ENCODE measurements at regions not wholly inside any gene's neighbourhood (a gene's known extent, or its start where the extent isn't known, plus 50 kb on each side); places are given as distances from the start of the nearest gene placed in this dataset.

DNA sequence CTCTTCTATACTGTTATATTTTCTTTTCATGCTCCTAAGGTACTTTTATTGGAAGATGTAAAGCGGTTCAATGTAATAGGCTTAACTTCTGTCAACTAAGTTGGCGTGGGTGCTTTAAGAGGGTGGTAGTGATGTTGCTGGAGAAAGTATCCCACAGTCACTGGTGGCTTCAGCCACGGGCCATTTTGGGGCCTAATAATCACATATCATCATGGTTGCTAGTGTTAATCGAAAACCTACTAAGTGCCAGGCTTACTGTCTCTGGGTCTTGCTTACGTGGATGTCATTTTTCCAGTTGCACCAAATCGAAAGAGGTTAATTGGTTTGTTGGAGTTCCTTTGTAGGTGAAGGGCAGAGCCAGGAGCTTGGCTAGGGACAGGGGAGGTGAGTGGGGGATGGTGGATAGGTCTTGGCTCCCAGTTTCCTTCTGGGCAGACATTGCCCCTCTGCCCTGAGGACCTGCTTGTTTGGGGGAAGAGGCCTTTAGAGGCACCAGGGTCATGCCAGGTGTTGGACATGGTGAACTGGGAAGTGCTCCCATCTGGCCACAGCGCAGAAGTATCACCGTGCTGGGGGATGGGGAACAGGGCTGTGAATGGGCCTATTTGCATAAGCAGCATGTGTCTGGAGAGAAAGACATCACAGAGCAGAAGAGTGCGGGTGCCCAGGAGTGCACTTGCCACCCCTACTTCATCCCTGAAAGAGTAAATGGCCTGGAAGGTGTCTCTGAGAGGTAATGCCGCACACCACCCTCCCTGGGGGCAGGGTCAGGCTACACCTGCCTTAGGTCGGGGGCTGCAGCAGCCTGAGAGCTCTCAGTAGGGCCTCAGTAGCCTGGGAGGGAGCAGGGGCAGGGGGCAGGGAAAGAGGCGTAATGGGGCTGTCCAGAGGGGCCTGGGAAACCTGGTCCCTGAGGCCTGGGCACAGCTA lies 62.4 kb upstream of the POLG start:
- no peak overlapping the region for H3K4me3 ChIP-seq
- intact Hi-C loops (cut with DNase I), result no loop called here
- H3K27me3 ChIP-seq, result peaks cover 9 to 94% (median 28%) of the 10 kb centered on the region in 4 donors
- no peak overlapping the region for H3K27ac ChIP-seq (replicated peaks in 1 of 4)
- no peaks in the 10 kb centered on the region for H3K36me3 ChIP-seq
- 84% methylated on average over 9 of the region's 12 CpGs for WGBS
- TF ChIP-seq POLR2AphosphoS5 (IDR thresholded peaks at IDR 0.05), result no peak
- TF ChIP-seq, protein P1, sequence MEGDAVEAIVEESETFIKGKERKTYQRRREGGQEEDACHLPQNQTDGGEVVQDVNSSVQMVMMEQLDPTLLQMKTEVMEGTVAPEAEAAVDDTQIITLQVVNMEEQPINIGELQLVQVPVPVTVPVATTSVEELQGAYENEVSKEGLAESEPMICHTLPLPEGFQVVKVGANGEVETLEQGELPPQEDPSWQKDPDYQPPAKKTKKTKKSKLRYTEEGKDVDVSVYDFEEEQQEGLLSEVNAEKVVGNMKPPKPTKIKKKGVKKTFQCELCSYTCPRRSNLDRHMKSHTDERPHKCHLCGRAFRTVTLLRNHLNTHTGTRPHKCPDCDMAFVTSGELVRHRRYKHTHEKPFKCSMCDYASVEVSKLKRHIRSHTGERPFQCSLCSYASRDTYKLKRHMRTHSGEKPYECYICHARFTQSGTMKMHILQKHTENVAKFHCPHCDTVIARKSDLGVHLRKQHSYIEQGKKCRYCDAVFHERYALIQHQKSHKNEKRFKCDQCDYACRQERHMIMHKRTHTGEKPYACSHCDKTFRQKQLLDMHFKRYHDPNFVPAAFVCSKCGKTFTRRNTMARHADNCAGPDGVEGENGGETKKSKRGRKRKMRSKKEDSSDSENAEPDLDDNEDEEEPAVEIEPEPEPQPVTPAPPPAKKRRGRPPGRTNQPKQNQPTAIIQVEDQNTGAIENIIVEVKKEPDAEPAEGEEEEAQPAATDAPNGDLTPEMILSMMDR (IDR thresholded peaks at IDR 0.05), result no peak
- no peak for TF ChIP-seq POLR2A (IDR thresholded peaks at IDR 0.05; ENCODE audit: low read depth)
- TF ChIP-seq EP300 (IDR thresholded peaks at IDR 0.05), result no peak
- no peaks in the 10 kb centered on the region for H3K9me3 ChIP-seq
- peaks cover 16 to 31% (median 31%) of the 10 kb centered on the region in 4 donors for H3K4me1 ChIP-seq
- DNase-seq (ENCODE audit: extremely low spot score), result no peak

DNA sequence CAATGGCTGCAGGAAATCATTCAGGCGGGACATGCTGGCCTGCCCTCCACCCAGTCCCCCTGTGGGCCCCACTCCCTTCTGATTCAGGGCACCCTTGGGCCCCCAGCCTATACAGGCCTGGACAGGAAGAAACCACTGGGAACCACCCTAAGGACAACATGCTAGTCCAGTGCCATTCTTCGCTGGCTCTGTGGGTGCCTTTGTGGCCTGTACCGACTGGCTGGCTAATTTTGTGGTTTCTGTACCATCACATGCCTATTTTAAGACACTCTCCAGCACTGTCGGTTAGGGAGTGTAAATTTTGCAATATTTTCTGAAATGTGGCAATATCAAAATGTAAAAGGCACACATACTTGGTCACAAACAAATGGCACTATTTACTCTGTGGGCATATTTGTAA lies 61.4 kb upstream of the POLG start:
- TF ChIP-seq EP300 (IDR thresholded peaks at IDR 0.05) (no peak), POLR2A (IDR thresholded peaks at IDR 0.05; ENCODE audit: low read depth) (no peak), POLR2AphosphoS5 (IDR thresholded peaks at IDR 0.05) (no peak)
- TF ChIP-seq, protein P1 (IDR thresholded peaks at IDR 0.05), result no peak
- Histone ChIP-seq H3K4me1 (peaks cover 16 to 23% (median 21%) of the 10 kb centered on the region in 4 donors), H3K9me3 (no peaks in the 10 kb centered on the region), H3K36me3 (no peaks in the 10 kb centered on the region), H3K4me3 (no peak overlapping the region), H3K27ac (replicated peaks in 1 of 4) (no peak overlapping the region), H3K27me3 (peaks cover 9 to 95% (median 28%) of the 10 kb centered on the region in 4 donors)
- 39% methylated on average over 2 of the region's 4 CpGs for WGBS
- no peak for DNase-seq (ENCODE audit: extremely low spot score)
- intact Hi-C loops (cut with DNase I), result no loop called here

DNA sequence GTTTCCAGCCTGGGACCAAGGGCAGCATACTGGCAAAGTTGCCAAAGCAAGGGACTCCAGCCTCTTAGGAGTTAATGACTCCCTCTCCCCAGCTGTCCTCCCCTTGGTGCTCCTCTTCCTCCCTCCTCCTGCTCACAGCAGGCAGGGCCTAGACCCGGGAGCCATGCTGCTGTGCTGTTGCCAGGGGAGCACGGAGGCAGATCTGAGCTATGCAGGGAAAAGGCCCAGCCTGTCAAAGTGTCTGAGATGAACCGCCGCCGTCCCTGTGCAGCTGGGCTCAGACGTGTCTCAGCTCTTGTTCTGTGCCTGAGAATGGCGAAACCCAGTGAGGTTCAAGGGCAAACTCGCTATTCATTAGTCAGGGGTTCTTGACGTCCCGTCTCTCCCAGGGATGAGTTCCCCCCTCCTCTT lies 60.8 kb upstream of the POLG start:
- WGBS, result 67% methylated on average over 3 of the region's 10 CpGs
- intact Hi-C loops (cut with DNase I), result no loop called here

DNA sequence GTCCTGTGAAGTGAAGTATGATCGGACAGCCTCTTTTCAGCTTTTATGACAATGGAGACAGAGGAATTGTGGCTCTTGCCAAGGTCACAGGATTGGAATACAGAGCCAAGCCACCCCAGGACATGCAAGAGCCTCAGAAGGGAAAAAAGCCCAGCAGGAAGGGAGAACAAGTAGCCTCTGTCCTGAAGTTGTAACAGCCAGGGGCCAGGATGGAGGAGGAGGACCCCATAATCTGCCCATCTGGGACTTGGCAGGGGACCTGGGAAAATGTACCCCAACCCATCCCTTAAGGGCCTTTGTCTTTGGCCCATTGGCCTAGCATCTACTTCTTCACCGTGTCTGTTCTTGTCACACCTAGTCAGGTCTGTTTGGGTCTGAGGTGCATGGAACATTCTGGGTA lies 60.4 kb upstream of the POLG start:
- H3K9me3 ChIP-seq, result no peaks in the 10 kb centered on the region
- no peaks in the 10 kb centered on the region for H3K36me3 ChIP-seq
- no peak for DNase-seq (ENCODE audit: extremely low spot score)
- no peak overlapping the region for H3K4me3 ChIP-seq
- peaks cover 8 to 93% (median 21%) of the 10 kb centered on the region in 4 donors for H3K27me3 ChIP-seq
- peaks cover 11 to 14% (median 12%) of the 10 kb centered on the region in 4 donors for H3K4me1 ChIP-seq
- TF ChIP-seq, protein P1 (IDR thresholded peaks at IDR 0.05), result no peak
- TF ChIP-seq POLR2AphosphoS5 (IDR thresholded peaks at IDR 0.05), result no peak
- no peak for TF ChIP-seq EP300 (IDR thresholded peaks at IDR 0.05)
- no peak for TF ChIP-seq POLR2A (IDR thresholded peaks at IDR 0.05; ENCODE audit: low read depth)
- intact Hi-C loops (cut with DNase I), result no loop called here
- 56% methylated on average over 2 of the region's 2 CpGs for WGBS
- no peak overlapping the region for H3K27ac ChIP-seq (replicated peaks in 1 of 4)

More for the DNA sequence above, 60.8 kb upstream of the POLG start:
- Histone ChIP-seq H3K36me3 (no peaks in the 10 kb centered on the region), H3K27me3 (peaks cover 9 to 93% (median 26%) of the 10 kb centered on the region in 4 donors), H3K27ac (replicated peaks in 1 of 4) (no peak overlapping the region), H3K4me3 (no peak overlapping the region), H3K9me3 (no peaks in the 10 kb centered on the region), H3K4me1 (peaks cover 15 to 18% (median 16%) of the 10 kb centered on the region in 4 donors)
- DNase-seq (ENCODE audit: extremely low spot score), result no peak
- TF ChIP-seq EP300 (IDR thresholded peaks at IDR 0.05), result no peak
- TF ChIP-seq, protein P1 (IDR thresholded peaks at IDR 0.05), result no peak
- TF ChIP-seq POLR2AphosphoS5 (IDR thresholded peaks at IDR 0.05), result no peak
- no peak for TF ChIP-seq POLR2A (IDR thresholded peaks at IDR 0.05; ENCODE audit: low read depth)

Data from esophagus muscularis mucosa (tissue), 4 donors.